IPS-15b (cell line): ENCODE measurements at regions not wholly inside any gene's neighbourhood (a gene's known extent, or its start where the extent isn't known, plus 50 kb on each side); places are given as distances from the start of the nearest gene placed in this dataset.

Source experiments
- H3K27me3 ChIP-seq: one replicate; pipeline ENCODE4 v1.6.1; 2013; ENCODE audit warnings: low read length; ENCODE audit not compliant: control insufficient read depth, insufficient read depth
- H3K36me3 ChIP-seq: one replicate; pipeline ENCODE4 v1.6.1; 2013; ENCODE audit warnings: low read length; ENCODE audit not compliant: control insufficient read depth, insufficient read depth
- H3K4me1 ChIP-seq: one replicate; pipeline ENCODE4 v1.6.1; 2013; ENCODE audit warnings: mild to moderate bottlenecking, low read length; ENCODE audit not compliant: control insufficient read depth, insufficient read depth
- H3K4me3 ChIP-seq: one replicate; pipeline ENCODE4 v1.5.1; 2013; ENCODE audit warnings: low read depth, low read length
- H3K9ac ChIP-seq: one replicate; pipeline ENCODE4 v1.6.1; 2013; ENCODE audit warnings: low read depth, mild to moderate bottlenecking, low read length
- H3K9me3 ChIP-seq: one replicate; pipeline ENCODE4 v1.6.1; 2013; ENCODE audit warnings: mild to moderate bottlenecking, low read length; ENCODE audit not compliant: control insufficient read depth, insufficient read depth

DNA sequence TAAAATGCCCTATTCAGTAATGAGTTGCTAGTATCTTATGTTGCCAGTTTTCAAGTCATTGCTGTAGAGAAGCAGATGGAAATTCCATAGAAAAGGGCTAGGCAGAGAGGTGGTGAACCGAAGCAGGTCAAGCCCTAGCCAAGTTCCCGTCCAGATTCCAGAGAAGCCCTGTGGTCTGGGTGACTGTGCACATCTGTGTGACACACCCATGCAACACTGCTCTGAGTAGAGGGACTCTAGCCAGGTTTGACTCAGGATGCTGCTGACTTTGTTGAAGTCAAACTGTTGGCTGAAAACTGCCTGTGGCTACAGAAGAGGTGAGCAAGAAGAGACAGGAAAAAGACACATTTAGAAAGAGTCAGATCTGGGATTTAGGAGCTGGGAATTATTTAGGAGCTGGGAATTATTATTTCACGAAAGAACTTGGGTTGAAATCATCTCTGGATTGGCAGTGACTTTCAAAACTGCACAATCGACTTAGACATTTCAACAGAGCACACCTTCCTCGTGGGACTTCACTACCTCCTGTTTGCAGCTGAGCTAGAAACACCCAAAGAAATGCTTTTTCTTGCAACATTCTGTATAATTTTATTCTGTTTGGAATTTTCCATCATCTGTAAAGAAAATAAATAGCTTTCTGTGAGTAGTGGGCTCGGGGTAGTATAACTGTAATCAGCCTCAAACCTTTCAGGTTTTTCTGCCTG is 149.1 kb upstream of the PRKCQ start:
- no peaks in the 10 kb centered on the region for H3K9me3 ChIP-seq
- no peaks in the 10 kb centered on the region for H3K36me3 ChIP-seq
- H3K4me3 ChIP-seq: no peak overlapping the region
- no peaks in the 10 kb centered on the region for H3K4me1 ChIP-seq
- H3K9ac ChIP-seq: no peak overlapping the region
- no peaks in the 10 kb centered on the region for H3K27me3 ChIP-seq

DNA sequence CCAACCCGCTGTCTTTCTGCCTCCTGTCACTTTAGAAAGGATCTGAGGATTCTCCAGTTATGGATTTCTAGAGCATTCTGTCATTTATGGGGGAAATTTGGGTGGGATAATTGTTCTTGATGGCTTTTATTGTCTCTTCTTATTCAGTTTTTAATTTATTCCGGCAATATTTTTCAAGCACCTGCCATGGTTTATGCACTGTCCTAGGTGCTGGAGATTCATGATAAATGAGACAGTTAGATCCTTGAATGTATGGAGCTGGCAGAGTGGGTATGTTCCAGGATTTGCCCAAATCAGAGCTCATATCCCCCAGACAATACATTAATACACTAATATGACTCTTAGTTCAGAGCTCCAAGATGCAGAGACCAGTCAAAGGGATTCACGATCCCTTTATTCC is 146.8 kb upstream of the PRKCQ start:
- Histone ChIP-seq H3K27me3 (no peaks in the 10 kb centered on the region), H3K9ac (no peak overlapping the region), H3K9me3 (no peaks in the 10 kb centered on the region), H3K4me1 (peaks cover 10% of the 10 kb centered on the region), H3K4me3 (no peak overlapping the region), H3K36me3 (no peaks in the 10 kb centered on the region)

DNA sequence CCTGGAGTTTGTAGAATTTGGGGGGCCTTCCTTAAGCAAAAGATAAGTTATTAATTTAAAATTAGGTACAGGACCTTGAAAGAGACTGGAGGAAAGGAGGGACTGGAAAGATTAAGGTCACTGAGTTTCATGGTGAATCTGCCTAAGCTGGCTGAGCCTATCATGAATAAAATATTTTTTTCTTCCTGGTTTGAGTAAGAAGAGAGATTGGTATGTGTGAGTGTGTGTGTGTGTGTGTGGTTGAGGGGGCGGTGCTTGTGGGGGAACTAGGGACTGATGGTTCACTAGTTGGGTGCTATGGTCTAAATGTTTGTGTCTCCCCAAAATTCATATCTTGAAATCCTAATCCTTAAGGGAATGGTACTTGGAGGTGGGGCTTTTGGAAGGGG is 142.5 kb upstream of the PRKCQ start:
- no peaks in the 10 kb centered on the region for H3K9me3 ChIP-seq
- H3K4me3 ChIP-seq: no peak overlapping the region
- H3K4me1 ChIP-seq: peaks cover 27% of the 10 kb centered on the region
- H3K9ac ChIP-seq: no peak overlapping the region
- H3K27me3 ChIP-seq: no peaks in the 10 kb centered on the region
- no peaks in the 10 kb centered on the region for H3K36me3 ChIP-seq

DNA sequence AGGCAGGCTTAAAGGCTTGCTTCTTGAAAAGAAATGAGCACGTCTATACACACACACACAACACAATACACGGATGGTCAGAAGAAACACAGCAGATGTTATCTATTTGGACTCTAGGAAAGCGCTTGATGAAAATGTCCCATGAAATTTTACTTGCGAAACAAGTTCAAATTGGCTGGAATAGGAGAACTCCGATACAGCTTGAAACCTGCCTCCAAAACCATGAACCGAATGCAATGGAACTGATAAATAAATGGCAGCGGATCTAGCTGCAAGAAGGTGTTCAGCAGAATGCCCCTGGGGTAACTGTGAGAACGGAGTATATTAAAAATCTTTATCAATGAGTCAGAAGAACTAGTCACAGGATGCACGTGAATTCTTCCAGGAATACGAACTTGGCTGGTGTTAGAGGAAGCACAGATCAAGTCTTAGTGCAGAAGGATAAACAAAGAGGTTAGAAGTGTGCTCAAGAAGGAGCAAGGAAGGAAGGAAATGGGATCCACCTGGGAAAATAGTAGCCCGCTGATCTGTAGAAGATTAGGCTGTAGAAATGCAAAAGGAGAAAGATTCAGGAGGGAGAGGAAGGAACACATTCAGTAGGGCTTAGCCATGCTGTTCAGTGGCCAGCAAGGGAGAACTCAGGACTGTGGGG is 142.0 kb upstream of the PRKCQ start:
- Histone ChIP-seq H3K4me3 (no peak overlapping the region), H3K4me1 (peaks cover 27% of the 10 kb centered on the region), H3K9me3 (no peaks in the 10 kb centered on the region), H3K9ac (no peak overlapping the region), H3K36me3 (no peaks in the 10 kb centered on the region), H3K27me3 (no peaks in the 10 kb centered on the region)

DNA sequence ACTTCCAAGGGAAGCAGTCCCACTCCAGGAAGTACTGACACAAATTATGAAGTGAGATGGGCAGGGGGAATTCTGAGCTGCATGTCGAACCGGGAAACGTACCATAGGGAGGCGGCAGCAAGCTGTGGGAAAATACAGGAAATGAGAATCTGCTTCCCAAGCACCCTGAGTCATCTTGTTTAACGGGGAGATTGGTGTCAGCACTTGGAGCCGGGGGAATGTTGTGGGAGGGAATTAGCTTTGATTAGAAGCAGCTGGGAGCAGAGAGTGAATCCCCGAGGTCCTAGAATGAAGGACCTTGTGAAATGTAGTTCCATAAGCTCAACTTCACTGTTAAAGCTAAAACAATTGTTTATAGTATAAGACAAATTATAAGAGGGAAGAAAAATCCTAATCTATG is 141.4 kb upstream of the PRKCQ start:
- H3K4me1 ChIP-seq: peaks cover 27% of the 10 kb centered on the region
- H3K4me3 ChIP-seq: no peak overlapping the region
- H3K9ac ChIP-seq: no peak overlapping the region
- H3K27me3 ChIP-seq: no peaks in the 10 kb centered on the region
- H3K36me3 ChIP-seq: no peaks in the 10 kb centered on the region
- no peaks in the 10 kb centered on the region for H3K9me3 ChIP-seq

DNA sequence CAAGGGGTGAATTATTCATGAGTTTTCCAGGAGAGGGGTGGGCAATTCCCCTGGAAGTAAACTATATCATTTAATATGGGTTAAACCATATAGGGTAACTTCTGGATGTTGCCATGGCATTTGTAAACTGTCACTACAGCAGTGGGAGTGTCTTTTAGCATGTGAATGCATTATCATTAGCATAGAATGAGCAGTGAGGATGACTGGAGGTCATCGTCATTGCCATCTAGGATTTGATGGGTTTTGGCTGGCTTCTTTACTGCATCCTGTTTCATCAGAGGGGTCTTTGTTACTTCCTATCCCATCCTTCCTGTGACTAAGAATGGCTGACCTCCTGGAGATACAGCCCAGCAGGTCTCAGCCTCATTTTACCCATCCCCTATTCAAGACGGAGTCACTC is 139.5 kb upstream of the PRKCQ start:
- Histone ChIP-seq H3K36me3 (no peaks in the 10 kb centered on the region), H3K4me3 (no peak overlapping the region), H3K27me3 (no peaks in the 10 kb centered on the region), H3K4me1 (peaks cover 27% of the 10 kb centered on the region), H3K9ac (no peak overlapping the region), H3K9me3 (no peaks in the 10 kb centered on the region)

DNA sequence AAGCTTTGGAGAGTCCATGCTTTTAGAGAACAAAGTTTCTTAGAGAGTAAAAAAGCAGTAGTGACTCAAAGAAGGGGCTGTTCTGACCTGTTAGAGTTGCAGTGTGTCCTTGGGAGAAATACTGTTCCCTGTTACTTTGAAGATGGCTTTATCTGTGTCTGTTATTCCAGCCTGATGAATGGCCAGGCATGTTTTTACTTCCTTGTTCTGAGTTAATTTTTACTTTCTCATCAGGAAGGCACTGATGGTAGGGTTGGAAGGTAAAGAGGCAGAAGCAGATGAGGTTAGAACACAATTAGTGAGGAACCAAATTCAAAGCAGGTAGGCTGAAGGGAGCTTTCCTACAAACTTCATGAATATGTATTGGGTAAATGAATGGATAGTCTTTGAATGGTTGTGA is 138.5 kb upstream of the PRKCQ start:
- Histone ChIP-seq H3K4me3 (no peak overlapping the region), H3K36me3 (no peaks in the 10 kb centered on the region), H3K9ac (no peak overlapping the region), H3K4me1 (peaks cover 27% of the 10 kb centered on the region), H3K9me3 (no peaks in the 10 kb centered on the region), H3K27me3 (no peaks in the 10 kb centered on the region)

DNA sequence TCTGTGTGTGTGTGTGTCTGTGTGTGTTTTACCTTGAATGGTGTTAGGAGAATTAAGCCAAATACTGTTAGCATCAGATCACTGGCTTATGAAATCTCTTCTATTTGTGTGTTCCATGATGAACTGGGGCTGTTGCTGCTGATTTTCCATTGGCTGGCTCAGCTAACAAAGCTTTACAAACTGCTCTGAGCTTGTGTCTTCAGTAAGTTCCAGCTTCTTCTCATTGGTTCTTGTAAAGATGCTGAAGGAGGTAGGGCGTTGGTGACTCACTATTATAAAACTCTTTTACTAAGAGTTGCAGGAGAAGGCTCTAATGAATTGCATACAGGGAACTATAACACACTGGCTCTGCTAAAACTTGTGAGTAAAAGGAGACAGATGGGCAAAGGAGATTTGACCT is 136.4 kb upstream of the PRKCQ start:
- Histone ChIP-seq H3K4me3 (no peak overlapping the region), H3K9me3 (no peaks in the 10 kb centered on the region), H3K27me3 (no peaks in the 10 kb centered on the region), H3K4me1 (peaks cover 15% of the 10 kb centered on the region), H3K9ac (no peak overlapping the region), H3K36me3 (no peaks in the 10 kb centered on the region)

DNA sequence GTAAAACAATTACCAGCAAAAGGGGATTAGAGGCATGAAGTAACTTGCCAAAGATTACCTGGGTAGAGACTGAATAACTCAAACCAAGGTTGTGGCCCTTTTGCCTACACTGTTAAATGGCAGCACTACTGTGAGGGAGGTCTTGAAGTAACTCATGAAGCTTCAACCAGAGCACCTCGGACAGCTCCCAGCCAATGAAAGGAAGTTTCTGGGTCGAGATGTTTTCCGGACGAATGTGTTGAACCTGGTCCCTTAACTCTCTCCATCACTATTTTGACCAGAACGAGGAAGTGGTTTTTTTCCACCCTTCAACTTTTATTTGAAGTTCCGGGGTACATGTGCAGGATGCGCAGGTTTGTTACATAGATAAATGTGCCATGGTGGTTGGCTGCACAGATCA is 133.6 kb upstream of the PRKCQ start:
- Histone ChIP-seq H3K36me3 (no peaks in the 10 kb centered on the region), H3K4me3 (no peak overlapping the region), H3K27me3 (no peaks in the 10 kb centered on the region), H3K4me1 (peaks cover 5% of the 10 kb centered on the region), H3K9me3 (no peaks in the 10 kb centered on the region), H3K9ac (no peak overlapping the region)

DNA sequence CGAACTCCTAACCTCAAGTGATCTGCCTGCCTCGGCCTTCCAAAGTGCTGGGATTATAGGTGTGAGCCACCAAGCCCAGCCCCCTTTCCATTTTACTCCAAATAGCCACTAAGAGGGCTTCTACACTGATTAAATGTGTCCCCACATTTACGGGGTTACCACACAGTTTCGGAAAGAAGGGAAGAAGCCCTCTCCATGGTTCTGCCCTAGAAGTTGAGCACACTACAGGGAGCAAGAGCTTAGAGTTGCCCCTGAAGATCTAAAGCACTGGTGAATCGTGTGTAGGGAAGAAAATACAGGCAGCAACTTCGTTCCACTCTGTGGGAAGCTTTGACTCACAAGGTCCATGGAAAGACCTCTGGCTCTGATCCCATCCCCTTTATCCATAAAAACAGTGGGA is 133.0 kb upstream of the PRKCQ start:
- no peaks in the 10 kb centered on the region for H3K36me3 ChIP-seq
- no peak overlapping the region for H3K9ac ChIP-seq
- no peak overlapping the region for H3K4me3 ChIP-seq
- H3K9me3 ChIP-seq: no peaks in the 10 kb centered on the region
- no peaks in the 10 kb centered on the region for H3K4me1 ChIP-seq
- H3K27me3 ChIP-seq: no peaks in the 10 kb centered on the region

DNA sequence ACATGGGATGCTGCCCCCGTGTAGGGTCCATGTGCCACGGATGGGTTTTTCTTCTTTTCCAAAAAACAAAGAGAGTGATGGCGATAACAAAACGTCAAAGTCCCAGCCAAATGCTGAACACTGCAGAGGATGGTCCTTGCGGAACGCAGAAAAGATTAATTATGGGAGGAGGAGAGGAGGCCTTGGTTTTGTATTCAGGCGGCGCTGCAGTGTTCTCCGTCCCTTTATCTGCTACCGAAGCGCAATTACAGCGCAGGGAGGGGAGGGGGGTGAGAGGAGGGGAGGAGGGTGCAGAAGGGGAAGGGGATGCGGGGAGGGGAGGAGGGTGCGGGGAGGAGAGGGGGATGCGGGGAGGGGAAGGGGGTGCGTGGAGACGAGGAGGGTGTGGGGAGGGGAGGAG is 131.8 kb upstream of the PRKCQ start:
- H3K9me3 ChIP-seq: no peaks in the 10 kb centered on the region
- H3K4me1 ChIP-seq: no peaks in the 10 kb centered on the region
- H3K36me3 ChIP-seq: no peaks in the 10 kb centered on the region
- H3K4me3 ChIP-seq: no peak overlapping the region
- no peak overlapping the region for H3K9ac ChIP-seq
- no peaks in the 10 kb centered on the region for H3K27me3 ChIP-seq

DNA sequence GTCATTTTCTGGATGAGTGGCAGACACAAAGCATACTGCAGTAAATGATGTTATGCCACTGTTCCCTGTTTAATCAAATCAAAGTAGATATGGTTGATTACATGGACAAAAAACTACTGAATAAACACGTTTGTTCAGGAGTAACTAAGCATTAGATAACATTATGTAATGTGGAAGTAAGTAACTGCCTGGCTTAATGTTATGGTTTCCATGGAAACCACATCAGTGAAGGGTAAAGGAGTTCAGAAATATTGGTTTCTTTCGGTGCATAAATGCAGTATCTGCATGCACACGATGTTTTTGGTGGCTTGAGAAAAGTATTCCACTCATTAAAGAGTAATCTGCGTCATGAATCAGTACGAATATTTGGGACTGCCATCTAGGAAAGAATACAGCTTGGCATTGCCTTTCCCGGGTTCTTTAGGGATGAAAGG is 131.3 kb upstream of the PRKCQ start:
- no peaks in the 10 kb centered on the region for H3K27me3 ChIP-seq
- no peak overlapping the region for H3K9ac ChIP-seq
- no peak overlapping the region for H3K4me3 ChIP-seq
- no peaks in the 10 kb centered on the region for H3K36me3 ChIP-seq
- H3K4me1 ChIP-seq: no peaks in the 10 kb centered on the region
- H3K9me3 ChIP-seq: no peaks in the 10 kb centered on the region
